ENCODE measurements at regions not wholly inside any gene's neighbourhood (a gene's known extent, or its start where the extent isn't known, plus 50 kb on each side); places are given as distances from the start of the nearest gene placed in this dataset.
"Not testable (repeated sequence)": the region's sequence is repeated elsewhere in the genome, so short reads cannot be mapped to it uniquely, and the experiment has no call there.

DNA sequence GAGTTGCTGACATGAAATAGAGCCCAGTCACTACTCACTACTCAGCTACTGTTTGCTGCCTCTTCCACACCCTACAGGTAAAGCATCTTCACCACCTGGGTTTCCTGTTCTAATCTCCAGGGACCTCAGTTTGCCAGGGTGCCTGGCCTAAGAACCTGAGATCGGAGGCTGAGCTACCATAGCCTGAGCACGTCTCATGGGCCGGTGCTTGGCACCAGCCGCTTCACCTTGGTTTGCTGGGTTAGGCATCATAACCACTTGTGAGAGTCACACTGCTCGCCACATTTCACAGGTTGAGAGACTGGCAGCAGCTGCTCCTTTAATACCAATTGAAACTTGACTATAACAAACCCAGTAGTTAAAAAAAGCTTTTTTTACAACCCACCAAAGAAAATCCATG lies 75.1 kb downstream of the EMX2 start:
- H3K4me1 ChIP-seq (ENCODE audit: control insufficient read depth, insufficient read depth, low read length) = peaks cover 3% of the 10 kb centered on the region
- no peaks in the 10 kb centered on the region for H3K9me3 ChIP-seq (ENCODE audit: control insufficient read depth, insufficient read depth, low read length)
- H3K4me3 ChIP-seq (ENCODE audit: low read depth, low read length) = no peak overlapping the region
- DNase-seq (ENCODE audit: low read depth in 4 of 6, low spot score in 6 of 6) = no peak
- no peaks in the 10 kb centered on the region for H3K36me3 ChIP-seq (ENCODE audit: control insufficient read depth, insufficient read depth, low read length)
- no peaks in the 10 kb centered on the region for H3K27me3 ChIP-seq (ENCODE audit: control insufficient read depth, insufficient read depth, low read length)
- no peak overlapping the region for H3K27ac ChIP-seq (ENCODE audit: low read depth, low read length)
- WGBS (ENCODE audit: insufficient coverage) = 100% methylated on average over 5 of the region's 5 CpGs

DNA sequence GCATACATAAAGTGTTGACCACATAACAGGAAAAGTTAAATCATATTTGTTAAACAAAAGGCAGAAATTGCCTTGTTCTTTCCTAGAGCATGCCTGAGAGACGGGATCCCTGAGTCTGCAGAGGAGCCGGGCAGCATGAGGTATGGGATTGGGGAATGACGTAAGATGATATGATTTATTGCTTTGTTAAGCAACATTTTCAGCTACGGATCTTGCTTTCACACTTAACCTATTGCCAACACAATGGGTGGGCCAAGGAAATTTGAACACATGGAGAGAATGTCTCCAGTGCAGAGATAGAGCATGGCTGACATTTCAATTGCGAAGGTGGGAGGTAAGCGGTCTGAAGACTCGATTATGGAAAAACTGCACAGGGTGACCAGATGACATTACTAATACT lies 76.7 kb downstream of the EMX2 start:
- DNase-seq (ENCODE audit: low read depth in 4 of 6, low spot score in 6 of 6) = peak in 1 of 6 donors; percentile 17
- 50% methylated on average over 2 of the region's 7 CpGs for WGBS (ENCODE audit: insufficient coverage)
- Histone ChIP-seq H3K27me3 (ENCODE audit: control insufficient read depth, insufficient read depth, low read length) (no peaks in the 10 kb centered on the region), H3K4me1 (ENCODE audit: control insufficient read depth, insufficient read depth, low read length) (peaks cover 3% of the 10 kb centered on the region), H3K4me3 (ENCODE audit: low read depth, low read length) (no peak overlapping the region), H3K27ac (ENCODE audit: low read depth, low read length) (no peak overlapping the region), H3K9me3 (ENCODE audit: control insufficient read depth, insufficient read depth, low read length) (no peaks in the 10 kb centered on the region), H3K36me3 (ENCODE audit: control insufficient read depth, insufficient read depth, low read length) (no peaks in the 10 kb centered on the region)

DNA sequence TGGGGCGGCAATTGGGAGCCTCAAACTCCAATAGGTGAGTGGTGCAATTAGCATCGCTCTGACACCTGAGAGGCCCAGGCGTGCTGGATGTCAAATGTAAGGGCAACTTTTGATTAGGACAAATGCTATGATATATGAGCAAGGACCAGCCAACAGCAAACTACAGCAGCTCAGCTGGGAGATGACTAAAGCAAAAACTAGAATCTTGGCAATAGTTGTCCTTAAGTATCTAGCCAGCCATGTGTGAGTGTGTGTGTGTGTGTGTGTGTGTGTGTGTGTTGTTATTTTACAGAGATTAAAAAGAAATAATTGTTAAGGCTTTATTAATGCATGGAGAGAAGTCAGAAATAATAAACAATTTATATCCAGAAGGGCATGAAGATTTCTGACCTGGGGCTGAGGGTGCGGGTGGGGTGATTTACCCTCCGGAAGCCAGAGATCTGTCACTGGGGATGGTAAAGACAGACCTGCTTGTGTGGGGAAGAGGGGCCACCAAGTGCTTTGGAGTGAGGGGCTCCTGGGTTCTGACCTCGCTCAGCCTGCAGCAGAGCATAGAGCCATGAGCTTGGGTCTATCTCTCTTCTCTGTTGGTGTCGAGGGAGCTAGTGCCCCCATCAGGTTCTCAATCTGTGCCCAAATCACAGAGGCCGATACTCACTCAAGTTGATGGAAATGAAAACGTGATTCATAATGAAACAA lies 77.3 kb downstream of the EMX2 start:
- Histone ChIP-seq H3K4me3 (ENCODE audit: low read depth, low read length) (no peak overlapping the region), H3K27ac (ENCODE audit: low read depth, low read length) (no peak overlapping the region), H3K36me3 (ENCODE audit: control insufficient read depth, insufficient read depth, low read length) (no peaks in the 10 kb centered on the region), H3K9me3 (ENCODE audit: control insufficient read depth, insufficient read depth, low read length) (no peaks in the 10 kb centered on the region), H3K4me1 (ENCODE audit: control insufficient read depth, insufficient read depth, low read length) (peaks cover 3% of the 10 kb centered on the region), H3K27me3 (ENCODE audit: control insufficient read depth, insufficient read depth, low read length) (no peaks in the 10 kb centered on the region)
- DNase-seq (ENCODE audit: low read depth in 4 of 6, low spot score in 6 of 6) = no peak
- 91% methylated on average over 9 of the region's 9 CpGs for WGBS (ENCODE audit: insufficient coverage)

DNA sequence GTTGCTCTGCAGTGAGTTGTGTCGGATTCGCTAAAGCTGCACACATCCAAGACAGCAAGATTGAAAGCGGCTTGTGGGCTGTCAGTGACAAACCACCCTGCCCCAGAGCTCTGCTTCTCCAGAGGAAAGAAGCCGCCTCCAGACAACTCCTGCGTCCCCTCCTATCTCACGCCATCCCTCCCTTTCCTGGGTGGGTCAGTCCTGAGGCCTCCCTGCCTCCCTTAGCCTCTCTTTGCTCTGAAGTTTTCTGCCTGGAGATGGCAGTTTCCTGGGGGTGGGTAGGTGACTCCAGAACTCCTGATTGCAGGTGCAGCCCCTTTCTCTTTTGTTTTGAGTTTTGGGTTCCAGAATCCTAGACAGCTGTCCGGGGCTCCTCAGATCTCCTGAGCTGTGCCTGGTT lies 78.7 kb downstream of the EMX2 start:
- Histone ChIP-seq H3K9me3 (ENCODE audit: control insufficient read depth, insufficient read depth, low read length) (no peaks in the 10 kb centered on the region), H3K4me1 (ENCODE audit: control insufficient read depth, insufficient read depth, low read length) (peaks cover 3% of the 10 kb centered on the region), H3K27ac (ENCODE audit: low read depth, low read length) (no peak overlapping the region), H3K27me3 (ENCODE audit: control insufficient read depth, insufficient read depth, low read length) (no peaks in the 10 kb centered on the region), H3K4me3 (ENCODE audit: low read depth, low read length) (no peak overlapping the region), H3K36me3 (ENCODE audit: control insufficient read depth, insufficient read depth, low read length) (no peaks in the 10 kb centered on the region)
- WGBS (ENCODE audit: insufficient coverage) = 85% methylated on average over 5 of the region's 7 CpGs
- DNase-seq (ENCODE audit: low read depth in 4 of 6, low spot score in 6 of 6) = no peak

DNA sequence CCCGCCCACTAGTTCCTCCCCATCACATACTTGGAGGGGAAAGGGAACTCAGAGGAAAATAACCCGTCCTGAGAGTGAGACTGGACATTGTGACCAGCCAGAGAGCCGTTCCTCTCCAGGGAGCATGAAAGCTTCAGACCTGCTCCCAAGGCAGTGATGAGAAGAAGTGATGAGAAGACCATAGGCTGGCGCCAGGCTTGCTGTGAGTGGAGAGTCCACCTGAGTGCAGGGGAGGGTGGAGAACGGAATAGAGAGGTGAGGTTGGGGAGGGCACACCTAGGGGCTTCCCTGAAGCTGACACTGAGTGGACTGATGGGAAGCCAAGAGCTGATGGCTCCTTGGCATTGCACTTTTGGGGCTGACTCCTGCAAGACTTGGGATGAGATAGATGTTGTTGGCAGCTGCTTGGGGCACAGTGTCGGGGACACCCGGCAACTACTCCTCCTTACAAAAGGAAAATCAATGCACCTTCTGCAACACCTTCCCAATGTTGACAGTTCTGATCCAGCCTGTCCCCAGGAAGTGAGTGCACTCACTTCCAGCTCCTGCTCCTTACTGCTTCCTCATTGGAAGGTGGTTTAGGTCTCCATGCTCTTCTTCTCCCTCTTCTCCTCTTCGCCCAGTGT lies 79.4 kb downstream of the EMX2 start:
- H3K9me3 ChIP-seq (ENCODE audit: control insufficient read depth, insufficient read depth, low read length) = no peaks in the 10 kb centered on the region
- 76% methylated on average over 5 of the region's 8 CpGs for WGBS (ENCODE audit: insufficient coverage)
- H3K27me3 ChIP-seq (ENCODE audit: control insufficient read depth, insufficient read depth, low read length) = no peaks in the 10 kb centered on the region
- H3K4me1 ChIP-seq (ENCODE audit: control insufficient read depth, insufficient read depth, low read length) = peaks cover 3% of the 10 kb centered on the region
- no peaks in the 10 kb centered on the region for H3K36me3 ChIP-seq (ENCODE audit: control insufficient read depth, insufficient read depth, low read length)
- no peak overlapping the region for H3K27ac ChIP-seq (ENCODE audit: low read depth, low read length)
- DNase-seq (ENCODE audit: low read depth in 4 of 6, low spot score in 6 of 6) = no peak
- H3K4me3 ChIP-seq (ENCODE audit: low read depth, low read length) = no peak overlapping the region

DNA sequence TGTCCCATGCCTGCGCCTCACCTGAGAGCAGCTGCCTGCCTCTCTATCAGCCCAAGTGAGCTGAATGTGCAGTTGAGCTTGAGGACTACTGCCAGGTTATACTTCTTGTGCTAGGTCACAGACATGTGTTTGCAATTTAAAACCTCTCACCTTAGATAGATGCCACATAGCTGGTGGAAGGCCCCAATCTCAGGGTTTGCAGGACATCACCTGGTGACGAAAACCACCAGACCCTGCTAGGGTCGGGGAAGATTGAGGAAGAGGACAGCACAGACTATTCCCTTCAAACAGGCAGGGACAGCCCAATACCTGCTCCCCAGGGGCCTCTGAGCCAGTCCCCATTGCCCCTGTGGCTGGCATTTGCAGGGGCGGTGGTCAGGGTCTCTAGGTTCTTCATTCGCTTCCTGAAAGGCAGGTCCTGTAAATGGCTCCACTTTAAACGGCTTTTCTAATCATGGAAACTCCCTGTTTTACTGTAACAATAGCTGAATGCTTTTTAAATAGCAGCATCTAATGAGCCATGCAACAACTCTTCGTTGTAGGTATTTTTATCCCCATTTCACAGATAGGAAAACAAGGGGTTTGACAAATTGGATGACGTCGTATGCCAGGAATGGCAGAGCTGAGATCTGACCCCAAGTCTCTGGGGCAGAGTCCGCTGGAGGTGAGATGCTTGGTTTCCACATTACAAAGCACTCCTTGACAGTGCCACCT lies 80.1 kb downstream of the EMX2 start:
- H3K9me3 ChIP-seq (ENCODE audit: control insufficient read depth, insufficient read depth, low read length) = no peaks in the 10 kb centered on the region
- WGBS (ENCODE audit: insufficient coverage) = 97% methylated on average over 3 of the region's 10 CpGs
- peaks cover 3% of the 10 kb centered on the region for H3K4me1 ChIP-seq (ENCODE audit: control insufficient read depth, insufficient read depth, low read length)
- no peak overlapping the region for H3K4me3 ChIP-seq (ENCODE audit: low read depth, low read length)
- H3K36me3 ChIP-seq (ENCODE audit: control insufficient read depth, insufficient read depth, low read length) = no peaks in the 10 kb centered on the region
- H3K27me3 ChIP-seq (ENCODE audit: control insufficient read depth, insufficient read depth, low read length) = no peaks in the 10 kb centered on the region
- H3K27ac ChIP-seq (ENCODE audit: low read depth, low read length) = no peak overlapping the region
- no peak for DNase-seq (ENCODE audit: low read depth in 4 of 6, low spot score in 6 of 6)

DNA sequence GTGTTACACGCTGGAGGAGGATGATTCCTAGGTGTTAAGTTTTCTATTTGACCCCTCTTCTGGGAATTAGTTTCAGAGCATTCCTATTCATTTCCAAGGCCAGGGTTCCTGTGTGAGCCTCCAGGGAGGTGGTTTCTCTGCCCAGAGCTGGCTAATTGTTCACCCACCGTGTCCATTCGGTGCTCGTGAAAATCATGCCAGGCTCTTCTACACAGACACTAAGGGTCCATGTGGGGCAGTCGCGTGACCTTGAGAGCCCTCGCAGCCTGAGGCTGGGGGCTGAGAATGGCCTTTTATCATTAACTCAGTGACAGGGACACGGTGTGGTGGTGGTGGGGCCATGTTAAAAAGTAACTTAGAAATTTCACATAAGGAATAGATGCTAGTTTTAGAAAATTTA lies 83.7 kb downstream of the EMX2 start:
- no peak for DNase-seq (ENCODE audit: low read depth in 4 of 6, low spot score in 6 of 6)
- H3K4me1 ChIP-seq (ENCODE audit: control insufficient read depth, insufficient read depth, low read length) = peaks cover under 1% of the 10 kb centered on the region
- no peak overlapping the region for H3K4me3 ChIP-seq (ENCODE audit: low read depth, low read length)
- H3K9me3 ChIP-seq (ENCODE audit: control insufficient read depth, insufficient read depth, low read length) = no peaks in the 10 kb centered on the region
- no peaks in the 10 kb centered on the region for H3K27me3 ChIP-seq (ENCODE audit: control insufficient read depth, insufficient read depth, low read length)
- H3K36me3 ChIP-seq (ENCODE audit: control insufficient read depth, insufficient read depth, low read length) = no peaks in the 10 kb centered on the region
- WGBS (ENCODE audit: insufficient coverage) = 71% methylated on average over 3 of the region's 8 CpGs
- H3K27ac ChIP-seq (ENCODE audit: low read depth, low read length) = no peak overlapping the region

DNA sequence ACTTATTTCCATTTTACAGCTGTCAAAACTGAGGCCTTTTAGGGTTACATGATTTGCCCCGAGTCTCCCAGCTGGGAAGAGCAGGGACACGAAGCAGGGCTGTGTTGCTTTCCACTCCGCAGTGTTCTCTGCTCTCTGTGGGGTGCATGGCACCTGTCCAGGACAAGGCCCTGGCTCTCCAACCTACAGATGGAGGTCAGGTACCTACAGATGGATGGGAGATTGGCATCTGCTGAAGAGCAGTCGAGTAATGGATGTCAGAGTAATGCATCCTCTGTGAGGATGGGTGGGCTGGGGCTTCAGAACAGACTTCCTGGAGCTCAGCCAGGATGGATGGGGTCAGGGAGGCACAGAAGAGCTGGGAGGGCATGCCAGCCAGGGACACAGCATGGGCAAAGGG lies 85.0 kb downstream of the EMX2 start:
- no peak for DNase-seq (ENCODE audit: low read depth in 4 of 6, low spot score in 6 of 6)
- no peak overlapping the region for H3K4me3 ChIP-seq (ENCODE audit: low read depth, low read length)
- peaks cover 8% of the 10 kb centered on the region for H3K4me1 ChIP-seq (ENCODE audit: control insufficient read depth, insufficient read depth, low read length)
- H3K27ac ChIP-seq (ENCODE audit: low read depth, low read length) = no peak overlapping the region
- no peaks in the 10 kb centered on the region for H3K36me3 ChIP-seq (ENCODE audit: control insufficient read depth, insufficient read depth, low read length)
- H3K9me3 ChIP-seq (ENCODE audit: control insufficient read depth, insufficient read depth, low read length) = no peaks in the 10 kb centered on the region
- WGBS (ENCODE audit: insufficient coverage) = 97% methylated on average over 3 of the region's 4 CpGs
- no peaks in the 10 kb centered on the region for H3K27me3 ChIP-seq (ENCODE audit: control insufficient read depth, insufficient read depth, low read length)

DNA sequence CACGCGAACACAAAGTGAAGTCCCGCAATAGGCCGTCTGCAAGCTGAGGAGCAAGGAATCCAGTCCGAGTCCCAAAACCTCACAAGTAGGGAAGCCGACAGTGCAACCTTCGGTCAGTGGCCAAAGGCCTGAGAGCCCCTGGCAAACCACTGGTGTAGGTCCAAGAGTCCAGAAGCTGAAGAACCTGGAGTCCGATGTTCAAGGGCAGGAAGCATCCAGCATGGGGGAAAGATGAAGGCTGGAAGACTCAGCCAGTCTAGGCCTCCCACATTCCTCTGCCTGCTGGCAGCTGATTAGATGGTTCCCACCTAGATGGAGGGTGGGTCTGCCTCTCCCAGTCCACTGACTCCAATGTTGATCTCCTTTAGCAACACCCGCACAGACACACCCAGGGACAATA lies 87.2 kb downstream of the EMX2 start:
- H3K27ac ChIP-seq (ENCODE audit: low read depth, low read length); H3K27me3 ChIP-seq (ENCODE audit: control insufficient read depth, insufficient read depth, low read length); H3K36me3 ChIP-seq (ENCODE audit: control insufficient read depth, insufficient read depth, low read length); DNase-seq (ENCODE audit: low read depth in 4 of 6, low spot score in 6 of 6); H3K9me3 ChIP-seq (ENCODE audit: control insufficient read depth, insufficient read depth, low read length); H3K4me3 ChIP-seq (ENCODE audit: low read depth, low read length); H3K4me1 ChIP-seq (ENCODE audit: control insufficient read depth, insufficient read depth, low read length): not testable (repeated sequence)
- WGBS (ENCODE audit: insufficient coverage) = 94% methylated on average over 9 of the region's 9 CpGs

Measured in spinal cord (tissue), 9 donors.